H54 (cell line): ENCODE measurements at regions not wholly inside any gene's neighbourhood (a gene's known extent, or its start where the extent isn't known, plus 50 kb on each side); places are given as distances from the start of the nearest gene placed in this dataset.

Experiments
- DNase-seq: peaks from one replicate; pipeline ENCODE4 v3.0.0; 2011; ENCODE audit warnings: low spot score, mixed read lengths; ENCODE audit not compliant: insufficient read length
- FAIRE-seq: peaks from 3 replicates; lab custom pipeline; 2011; peaks lifted over from hg19 to GRCh38; lab: Jason Lieb, UNC
- POLR2A ChIP-seq: IDR thresholded peaks from 2 replicates; pipeline ENCODE4 v1.6.1; 2011; ENCODE audit warnings: low read depth, mild to moderate bottlenecking, low read length

GRCh38 chr5:27388755-27389154 lies 350.4 kb upstream of the CDH9 start:
- no peak for TF ChIP-seq POLR2A
- no peak for FAIRE-seq
- no peak for DNase-seq

GRCh38 chr5:27387535-27388073 lies 349.2 kb upstream of the CDH9 start:
- DNase-seq: no peak
- FAIRE-seq: no peak
- TF ChIP-seq POLR2A: no peak

GRCh38 chr5:27381686-27382085 lies 343.3 kb upstream of the CDH9 start:
- TF ChIP-seq POLR2A: no peak
- DNase-seq: no peak
- no peak for FAIRE-seq

GRCh38 chr5:27377626-27378025 lies 339.2 kb upstream of the CDH9 start:
- no peak for DNase-seq
- peak; percentile 74 for FAIRE-seq
- TF ChIP-seq POLR2A: no peak

- no peak for DNase-seq
- no peak for FAIRE-seq
- TF ChIP-seq POLR2A: no peak
Measured at GRCh38 chr5:27353970-27354369, 315.6 kb upstream of the CDH9 start.

- FAIRE-seq (peak; percentile 62), DNase-seq (no peak)
- no peak for TF ChIP-seq POLR2A
Measured at GRCh38 chr5:27353540-27353939, 315.2 kb upstream of the CDH9 start.

GRCh38 chr5:27341342-27341741 lies 303.0 kb upstream of the CDH9 start:
- DNase-seq: no peak
- FAIRE-seq: peak; percentile 41
- no peak for TF ChIP-seq POLR2A

- DNase-seq (no peak), FAIRE-seq (peak; percentile 52)
- no peak for TF ChIP-seq POLR2A
Measured at GRCh38 chr5:27336817-27337216, 298.4 kb upstream of the CDH9 start.

- no peak for TF ChIP-seq POLR2A
- peak; percentile 17 for DNase-seq
- FAIRE-seq: peak; percentile 93
Measured at GRCh38 chr5:27328480-27328879, 290.1 kb upstream of the CDH9 start.

- FAIRE-seq (peak; percentile 55), DNase-seq (no peak)
- TF ChIP-seq POLR2A: no peak
Measured at GRCh38 chr5:27325513-27325912, 287.1 kb upstream of the CDH9 start.

- DNase-seq (no peak), FAIRE-seq (peak; percentile 67)
- no peak for TF ChIP-seq POLR2A
Measured at GRCh38 chr5:27318701-27319100, 280.3 kb upstream of the CDH9 start.

- TF ChIP-seq POLR2A: no peak
- FAIRE-seq (peak; percentile 99), DNase-seq (peak; percentile 14)
Measured at GRCh38 chr5:27316271-27316650, 277.9 kb upstream of the CDH9 start.

GRCh38 chr5:27315363-27316270 lies 277.2 kb upstream of the CDH9 start:
- no peak for TF ChIP-seq POLR2A
- no peak for FAIRE-seq
- DNase-seq: peak; percentile 12

- TF ChIP-seq POLR2A: no peak
- DNase-seq: no peak
- peak; percentile 58 for FAIRE-seq
Measured at GRCh38 chr5:27313549-27313948, 275.2 kb upstream of the CDH9 start.

- peak; percentile 30 for FAIRE-seq
- no peak for TF ChIP-seq POLR2A
Measured at GRCh38 chr5:27312291-27312893, 274.0 kb upstream of the CDH9 start.

More at GRCh38 chr5:27312291-27312893, 274.0 kb upstream of the CDH9 start:
- no peak for DNase-seq
